GM20000 (cell line): ENCODE measurements at regions not wholly inside any gene's neighbourhood (a gene's known extent, or its start where the extent isn't known, plus 50 kb on each side); places are given as distances from the start of the nearest gene placed in this dataset.
"Not testable (repeated sequence)": the region's sequence is repeated elsewhere in the genome, so short reads cannot be mapped to it uniquely, and the experiment has no call there.

ENCODE experiments used
- DNase-seq: peaks from one replicate; pipeline ENCODE4 v3.0.0; 2012; ENCODE audit warnings: low spot score
- CTCF ChIP-seq: IDR thresholded peaks from 2 replicates; pipeline ENCODE4 v1.5.1; 2012; ENCODE audit warnings: mild to moderate bottlenecking, control low read depth; ENCODE audit errors: extremely low read depth, missing control alignments

GRCh38 chr10:28444031-28444430 lies 88.9 kb upstream of the WAC start:
- no peak for DNase-seq
- TF ChIP-seq CTCF, result no peak

GRCh38 chr10:28445516-28445915 lies 87.4 kb upstream of the WAC start:
- no peak for TF ChIP-seq CTCF
- DNase-seq, result no peak

GRCh38 chr10:28449382-28449781 lies 83.5 kb upstream of the WAC start:
- no peak for TF ChIP-seq CTCF
- DNase-seq, result no peak

GRCh38 chr10:28449926-28450325 lies 83.0 kb upstream of the WAC start:
- no peak for TF ChIP-seq CTCF
- DNase-seq, result no peak

- TF ChIP-seq CTCF, result no peak
- no peak for DNase-seq
These were observed 79.0 kb upstream of the WAC start for GRCh38 chr10:28453926-28454325.

DNA sequence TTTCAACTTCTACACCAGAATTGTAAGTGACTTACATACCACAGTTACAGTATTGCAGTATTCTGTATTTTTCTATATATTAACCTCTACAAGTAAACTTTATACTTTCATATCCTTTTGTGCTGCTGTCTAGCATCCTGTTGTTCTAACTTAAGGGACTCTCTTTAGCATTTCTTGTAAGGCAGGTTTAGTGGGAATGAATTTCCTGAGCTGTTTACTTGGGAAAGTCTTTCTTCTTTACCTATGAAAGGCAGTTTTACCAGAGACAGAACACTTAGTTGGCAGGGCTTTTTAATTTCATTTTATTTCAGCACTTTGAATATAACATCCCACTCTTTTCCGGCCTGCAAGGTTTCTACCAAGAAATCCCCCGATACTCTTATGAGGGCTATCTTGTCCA lies 75.8 kb upstream of the WAC start:
- DNase-seq, result no peak

DNA sequence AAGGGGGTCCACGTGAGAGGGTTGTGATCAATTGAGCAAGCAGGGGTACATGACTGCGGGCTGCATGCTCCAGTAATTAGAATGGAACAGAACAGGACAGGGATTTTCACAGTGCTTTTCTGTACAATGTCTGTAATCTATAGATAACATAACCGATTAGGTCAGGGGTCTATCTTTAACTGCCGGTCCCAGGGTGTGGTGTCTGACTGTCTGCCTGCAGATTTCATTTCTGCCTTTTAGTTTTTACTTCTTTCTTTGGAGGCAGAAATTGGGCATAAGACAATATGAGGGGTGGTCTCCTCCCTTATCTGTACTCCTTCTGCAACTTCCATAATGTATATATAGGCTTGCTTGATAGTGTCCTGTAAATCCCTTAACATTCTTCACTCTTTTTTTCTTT lies 75.0 kb upstream of the WAC start:
- not testable (repeated sequence) for DNase-seq

More for the DNA sequence above, 75.8 kb upstream of the WAC start:
- no peak for TF ChIP-seq CTCF

DNA sequence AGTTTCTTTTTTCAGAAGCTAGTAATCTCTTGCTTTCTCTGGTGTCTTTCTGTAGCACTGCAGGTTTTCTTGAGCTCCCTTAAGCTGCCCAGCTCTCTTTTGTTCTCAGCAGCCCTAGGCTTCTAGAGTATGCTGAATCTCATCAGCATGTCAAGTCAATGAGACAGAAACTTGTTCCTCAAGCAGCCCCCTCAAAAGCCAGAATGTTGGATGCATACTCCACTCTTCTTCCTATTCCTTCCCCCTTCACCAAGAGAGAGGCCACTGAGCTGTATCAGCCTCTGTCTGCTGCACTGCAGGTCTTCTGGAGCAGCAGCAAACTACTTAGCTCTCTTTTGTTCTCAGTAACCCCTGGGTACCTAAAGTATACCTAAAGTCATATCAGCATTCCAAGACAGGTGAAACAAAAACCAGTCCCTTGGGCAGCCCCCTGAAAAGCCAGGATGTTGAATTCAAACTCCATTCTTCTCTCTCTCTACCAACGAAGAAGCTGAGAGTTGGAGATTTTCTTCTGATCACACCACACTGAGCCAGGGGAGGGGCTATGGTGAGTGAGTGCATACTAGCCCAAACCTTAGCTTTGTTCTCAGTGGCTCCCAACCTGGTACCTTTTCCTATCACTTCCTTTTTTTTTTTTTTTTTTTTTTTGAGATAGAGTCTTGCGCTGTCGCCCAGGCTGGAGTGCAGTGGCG lies 73.3 kb upstream of the WAC start:
- no peak for DNase-seq
- TF ChIP-seq CTCF, result no peak
